Esophagus squamous epithelium (tissue), 4 donors: ENCODE measurements at regions not wholly inside any gene's neighbourhood (a gene's known extent, or its start where the extent isn't known, plus 50 kb on each side); places are given as distances from the start of the nearest gene placed in this dataset.

Experiments used
- POLR2A ChIP-seq, 4 donors: fragments of 450-650 bp; IDR thresholded peaks; one replicate each; pipeline ENCODE4 v1.6.1; 2017; ENCODE audit warnings: antibody characterized with exemption in 4 of 4, mild to moderate bottlenecking in 4 of 4, moderate library complexity in 3 of 4
- TF ChIP-seq, protein P1 (sequence below), 6 experiments: fragments of 450-650 bp in 4 of 6; fragments of 200-600 bp in 2 of 6; sonication (generic) in 2 of 6; IDR thresholded peaks; one replicate each; pipeline ENCODE4 v1.5.1; 2016 to 2019; ENCODE audit warnings: antibody characterized with exemption in 6 of 6, mild to moderate bottlenecking in 4 of 6, moderate library complexity in 4 of 6

DNA sequence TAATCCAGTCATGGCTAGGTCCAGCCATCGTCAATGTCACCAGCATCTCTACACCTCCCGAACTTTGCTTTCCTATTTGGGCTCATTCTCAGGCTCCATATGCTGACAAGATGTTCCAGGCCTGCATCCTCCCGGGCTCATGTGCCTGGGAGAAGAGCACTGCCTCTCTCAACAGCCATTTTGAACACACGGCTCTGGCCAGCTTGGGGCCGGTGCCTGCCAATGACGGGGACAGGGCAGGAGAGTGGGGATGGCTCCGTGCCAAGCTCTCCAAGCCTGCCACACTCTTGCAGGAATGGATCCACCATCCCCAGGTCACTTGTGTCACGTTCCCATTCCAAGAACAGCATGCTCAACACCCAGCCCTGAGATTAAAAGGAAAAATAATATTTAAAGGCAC, 61.4 kb upstream of the PAX7 start:
- TF ChIP-seq, protein P1, sequence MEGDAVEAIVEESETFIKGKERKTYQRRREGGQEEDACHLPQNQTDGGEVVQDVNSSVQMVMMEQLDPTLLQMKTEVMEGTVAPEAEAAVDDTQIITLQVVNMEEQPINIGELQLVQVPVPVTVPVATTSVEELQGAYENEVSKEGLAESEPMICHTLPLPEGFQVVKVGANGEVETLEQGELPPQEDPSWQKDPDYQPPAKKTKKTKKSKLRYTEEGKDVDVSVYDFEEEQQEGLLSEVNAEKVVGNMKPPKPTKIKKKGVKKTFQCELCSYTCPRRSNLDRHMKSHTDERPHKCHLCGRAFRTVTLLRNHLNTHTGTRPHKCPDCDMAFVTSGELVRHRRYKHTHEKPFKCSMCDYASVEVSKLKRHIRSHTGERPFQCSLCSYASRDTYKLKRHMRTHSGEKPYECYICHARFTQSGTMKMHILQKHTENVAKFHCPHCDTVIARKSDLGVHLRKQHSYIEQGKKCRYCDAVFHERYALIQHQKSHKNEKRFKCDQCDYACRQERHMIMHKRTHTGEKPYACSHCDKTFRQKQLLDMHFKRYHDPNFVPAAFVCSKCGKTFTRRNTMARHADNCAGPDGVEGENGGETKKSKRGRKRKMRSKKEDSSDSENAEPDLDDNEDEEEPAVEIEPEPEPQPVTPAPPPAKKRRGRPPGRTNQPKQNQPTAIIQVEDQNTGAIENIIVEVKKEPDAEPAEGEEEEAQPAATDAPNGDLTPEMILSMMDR (IDR thresholded peaks at IDR 0.05) = no peak
- TF ChIP-seq POLR2A (IDR thresholded peaks at IDR 0.05) = no peak
